Nephron (organoid): ENCODE measurements at regions not wholly inside any gene's neighbourhood (a gene's known extent, or its start where the extent isn't known, plus 50 kb on each side); places are given as distances from the start of the nearest gene placed in this dataset.

ENCODE experiments used
- H3K27ac Mint-ChIP-seq, 3 experiments: 2 replicates each; pipeline ENCODE4 v1.8.0; 2020; ENCODE audit warnings: mixed read lengths in 3 of 3, mild to moderate bottlenecking in 2 of 3, moderate library complexity in 1 of 3
- H3K27me3 Mint-ChIP-seq: 2 replicates; pipeline ENCODE4 v1.8.0; 2021; ENCODE audit warnings: low read depth, mild to moderate bottlenecking, moderate library complexity, mixed read lengths
- H3K36me3 Mint-ChIP-seq: 2 replicates; pipeline ENCODE4 v1.8.0; 2020; ENCODE audit warnings: low read depth, mixed read lengths
- H3K4me1 Mint-ChIP-seq: 2 replicates; pipeline ENCODE4 v1.8.0; 2020; ENCODE audit warnings: mixed read lengths
- H3K4me3 Mint-ChIP-seq, 3 experiments: 2 replicates each; pipeline ENCODE4 v1.8.0; 2020; ENCODE audit warnings: mild to moderate bottlenecking in 3 of 3, mixed read lengths in 3 of 3, moderate library complexity in 2 of 3
- H3K9me3 Mint-ChIP-seq: 2 replicates; pipeline ENCODE4 v1.8.0; 2020; ENCODE audit warnings: mixed read lengths
- TF ChIP-seq, protein P1 (sequence below), 3 experiments: fragments of 200-600 bp; sonication (generic); IDR thresholded peaks; one replicate each; pipeline ENCODE4 v1.5.0; 2021; ENCODE audit warnings: antibody characterized with exemption in 3 of 3; ENCODE audit not compliant: unreplicated experiment in 3 of 3

GRCh38 chr17:73703192-73703591 lies 58.9 kb upstream of the SDK2 start:
- Mint-ChIP-seq H3K4me3 (no peak overlapping the region), H3K36me3 (no peaks in the 10 kb centered on the region), H3K4me1 (no peaks in the 10 kb centered on the region), H3K27me3 (peaks cover 37% of the 10 kb centered on the region), H3K27ac (no peak overlapping the region), H3K9me3 (peaks cover 9% of the 10 kb centered on the region)
- TF ChIP-seq, protein P1, sequence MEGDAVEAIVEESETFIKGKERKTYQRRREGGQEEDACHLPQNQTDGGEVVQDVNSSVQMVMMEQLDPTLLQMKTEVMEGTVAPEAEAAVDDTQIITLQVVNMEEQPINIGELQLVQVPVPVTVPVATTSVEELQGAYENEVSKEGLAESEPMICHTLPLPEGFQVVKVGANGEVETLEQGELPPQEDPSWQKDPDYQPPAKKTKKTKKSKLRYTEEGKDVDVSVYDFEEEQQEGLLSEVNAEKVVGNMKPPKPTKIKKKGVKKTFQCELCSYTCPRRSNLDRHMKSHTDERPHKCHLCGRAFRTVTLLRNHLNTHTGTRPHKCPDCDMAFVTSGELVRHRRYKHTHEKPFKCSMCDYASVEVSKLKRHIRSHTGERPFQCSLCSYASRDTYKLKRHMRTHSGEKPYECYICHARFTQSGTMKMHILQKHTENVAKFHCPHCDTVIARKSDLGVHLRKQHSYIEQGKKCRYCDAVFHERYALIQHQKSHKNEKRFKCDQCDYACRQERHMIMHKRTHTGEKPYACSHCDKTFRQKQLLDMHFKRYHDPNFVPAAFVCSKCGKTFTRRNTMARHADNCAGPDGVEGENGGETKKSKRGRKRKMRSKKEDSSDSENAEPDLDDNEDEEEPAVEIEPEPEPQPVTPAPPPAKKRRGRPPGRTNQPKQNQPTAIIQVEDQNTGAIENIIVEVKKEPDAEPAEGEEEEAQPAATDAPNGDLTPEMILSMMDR (IDR thresholded peaks at IDR 0.05; ENCODE audit: unreplicated experiment in 3 of 3), result no peak

DNA sequence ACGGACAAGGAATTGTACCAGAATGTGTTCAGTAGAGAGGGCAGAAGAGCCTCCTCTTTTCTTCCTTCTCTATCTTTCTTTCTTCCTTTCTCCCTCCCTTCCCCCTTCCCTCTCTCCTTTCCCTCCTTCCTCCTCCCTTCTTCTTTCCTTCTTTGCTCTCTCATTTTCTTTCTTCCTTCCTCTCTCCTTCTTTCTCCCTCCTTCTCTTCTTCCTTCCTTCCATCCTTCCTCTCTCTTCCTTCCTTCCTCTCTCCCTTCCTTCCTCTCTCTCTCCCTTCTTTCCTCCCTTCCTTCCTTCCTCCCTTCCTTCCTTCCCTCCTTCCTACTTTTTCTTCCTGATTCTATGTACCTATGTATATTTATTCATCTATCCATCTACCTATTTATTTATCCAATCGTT lies 59.7 kb upstream of the SDK2 start:
- Mint-ChIP-seq H3K9me3 (peaks cover 12% of the 10 kb centered on the region), H3K27me3 (peaks cover 43% of the 10 kb centered on the region), H3K36me3 (no peaks in the 10 kb centered on the region), H3K27ac (no peak overlapping the region), H3K4me1 (no peaks in the 10 kb centered on the region), H3K4me3 (no peak overlapping the region)
- TF ChIP-seq, protein P1 (IDR thresholded peaks at IDR 0.05; ENCODE audit: unreplicated experiment in 3 of 3), result no peak

GRCh38 chr17:73705594-73705993 lies 61.3 kb upstream of the SDK2 start:
- Mint-ChIP-seq H3K27ac (no peak overlapping the region), H3K36me3 (no peaks in the 10 kb centered on the region), H3K4me1 (no peaks in the 10 kb centered on the region), H3K4me3 (no peak overlapping the region), H3K9me3 (peaks cover 10% of the 10 kb centered on the region), H3K27me3 (peaks cover 49% of the 10 kb centered on the region)
- TF ChIP-seq, protein P1 (IDR thresholded peaks at IDR 0.05; ENCODE audit: unreplicated experiment in 3 of 3), result no peak

DNA sequence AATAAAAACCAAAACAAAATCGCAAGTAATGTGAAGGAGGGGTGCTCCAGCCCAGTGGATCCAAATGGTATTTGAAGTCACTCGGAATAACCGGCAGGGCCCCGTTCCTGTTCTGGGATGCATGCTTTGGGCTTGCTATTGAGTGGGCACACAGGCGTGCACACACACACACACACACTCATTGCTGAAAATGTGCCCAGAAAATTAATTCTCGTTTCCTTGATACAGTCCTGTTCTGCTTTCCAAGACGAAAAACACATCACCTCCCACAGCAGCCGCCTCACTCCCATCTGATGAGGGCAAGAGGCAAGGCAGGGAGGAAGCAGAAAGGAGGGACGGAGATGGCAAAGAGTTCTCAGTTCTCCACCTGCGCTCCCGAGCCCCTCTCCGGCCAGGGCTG lies 62.2 kb upstream of the SDK2 start:
- H3K9me3 Mint-ChIP-seq, result peaks cover 7% of the 10 kb centered on the region
- no peaks in the 10 kb centered on the region for H3K4me1 Mint-ChIP-seq
- no peak overlapping the region for H3K4me3 Mint-ChIP-seq

DNA sequence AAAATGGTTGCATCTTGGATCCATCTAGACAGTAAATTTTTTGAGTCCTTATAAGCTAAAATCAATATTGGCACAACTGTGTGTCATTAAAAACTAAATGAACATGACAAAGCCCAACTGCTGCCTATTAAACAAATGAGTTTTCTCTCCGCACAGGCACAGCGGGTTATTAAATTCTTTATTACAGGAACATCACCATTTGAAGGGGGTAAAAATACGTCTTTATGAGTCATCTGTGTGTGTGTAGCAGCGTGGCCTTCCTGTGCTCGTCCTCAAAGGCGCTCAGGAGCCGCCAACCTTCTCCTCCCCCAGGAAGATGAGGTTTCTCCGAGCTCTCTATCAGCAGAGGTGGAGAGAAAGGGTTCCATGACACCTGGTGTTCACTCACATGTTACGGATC lies 62.6 kb upstream of the SDK2 start:
- H3K4me3 Mint-ChIP-seq, result no peak overlapping the region
- no peak overlapping the region for H3K27ac Mint-ChIP-seq
- no peaks in the 10 kb centered on the region for H3K4me1 Mint-ChIP-seq
- H3K9me3 Mint-ChIP-seq, result peaks cover 7% of the 10 kb centered on the region
- no peaks in the 10 kb centered on the region for H3K36me3 Mint-ChIP-seq
- peaks cover 58% of the 10 kb centered on the region for H3K27me3 Mint-ChIP-seq
- TF ChIP-seq, protein P1 (IDR thresholded peaks at IDR 0.05; ENCODE audit: unreplicated experiment in 3 of 3), result no peak

More for the DNA sequence above, 62.2 kb upstream of the SDK2 start:
- Mint-ChIP-seq H3K36me3 (no peaks in the 10 kb centered on the region), H3K27me3 (peaks cover 54% of the 10 kb centered on the region), H3K27ac (no peak overlapping the region)
- TF ChIP-seq, protein P1 (IDR thresholded peaks at IDR 0.05; ENCODE audit: unreplicated experiment in 3 of 3), result no peak

DNA sequence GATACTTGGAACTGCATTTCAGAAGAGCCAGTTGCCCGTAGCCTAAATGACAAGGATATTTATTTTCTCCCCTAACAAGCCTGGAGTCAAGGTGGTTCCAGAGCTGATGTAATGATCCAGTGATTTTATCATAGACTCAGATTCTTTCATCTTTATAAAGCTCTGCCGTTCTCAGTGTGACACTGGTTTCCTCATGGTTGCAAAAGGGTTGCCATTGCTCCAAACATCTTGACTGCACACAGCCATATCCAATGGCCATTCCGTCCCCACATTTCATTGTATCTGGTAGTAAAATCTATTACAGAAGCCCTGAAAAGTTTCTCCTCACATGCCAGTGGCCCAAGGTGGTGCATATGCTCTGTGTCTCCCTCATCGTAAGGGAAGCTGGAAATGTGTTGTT lies 63.1 kb upstream of the SDK2 start:
- no peak overlapping the region for H3K27ac Mint-ChIP-seq
- H3K9me3 Mint-ChIP-seq, result peaks cover 7% of the 10 kb centered on the region
- H3K36me3 Mint-ChIP-seq, result no peaks in the 10 kb centered on the region
- H3K27me3 Mint-ChIP-seq, result peaks cover 63% of the 10 kb centered on the region
- H3K4me3 Mint-ChIP-seq, result no peak overlapping the region
- H3K4me1 Mint-ChIP-seq, result no peaks in the 10 kb centered on the region
- TF ChIP-seq, protein P1 (IDR thresholded peaks at IDR 0.05; ENCODE audit: unreplicated experiment in 3 of 3), result no peak
